RPMI7951 (cell line): ENCODE measurements at regions not wholly inside any gene's neighbourhood (a gene's known extent, or its start where the extent isn't known, plus 50 kb on each side); places are given as distances from the start of the nearest gene placed in this dataset.
"Not testable (repeated sequence)": the region's sequence is repeated elsewhere in the genome, so short reads cannot be mapped to it uniquely, and the experiment has no call there.

Source experiments
- DNase-seq: peaks from one replicate; pipeline ENCODE4 v3.0.0-alpha.2; 2012; ENCODE audit warnings: low read depth

DNA sequence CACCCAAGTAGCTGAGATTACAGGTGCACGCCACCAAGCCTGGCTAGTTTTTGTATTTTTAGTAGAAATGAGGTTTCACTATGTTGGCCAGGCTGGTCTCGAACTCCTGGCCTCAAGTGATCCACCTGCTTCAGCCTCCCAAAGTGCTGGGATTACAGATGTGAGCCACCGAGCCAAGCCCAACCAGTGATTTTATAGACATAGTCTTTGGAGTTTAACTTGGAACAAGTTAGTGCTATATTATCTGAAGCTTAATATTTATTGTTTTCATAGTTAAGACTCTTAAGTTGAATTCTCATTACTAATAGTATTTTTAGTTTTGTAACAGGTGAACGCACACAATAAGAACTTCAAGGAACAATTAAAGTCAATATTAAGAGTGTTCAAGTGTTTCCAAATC lies 122.1 kb downstream of the SPAG6 start:
- DNase-seq = not testable (repeated sequence)

DNA sequence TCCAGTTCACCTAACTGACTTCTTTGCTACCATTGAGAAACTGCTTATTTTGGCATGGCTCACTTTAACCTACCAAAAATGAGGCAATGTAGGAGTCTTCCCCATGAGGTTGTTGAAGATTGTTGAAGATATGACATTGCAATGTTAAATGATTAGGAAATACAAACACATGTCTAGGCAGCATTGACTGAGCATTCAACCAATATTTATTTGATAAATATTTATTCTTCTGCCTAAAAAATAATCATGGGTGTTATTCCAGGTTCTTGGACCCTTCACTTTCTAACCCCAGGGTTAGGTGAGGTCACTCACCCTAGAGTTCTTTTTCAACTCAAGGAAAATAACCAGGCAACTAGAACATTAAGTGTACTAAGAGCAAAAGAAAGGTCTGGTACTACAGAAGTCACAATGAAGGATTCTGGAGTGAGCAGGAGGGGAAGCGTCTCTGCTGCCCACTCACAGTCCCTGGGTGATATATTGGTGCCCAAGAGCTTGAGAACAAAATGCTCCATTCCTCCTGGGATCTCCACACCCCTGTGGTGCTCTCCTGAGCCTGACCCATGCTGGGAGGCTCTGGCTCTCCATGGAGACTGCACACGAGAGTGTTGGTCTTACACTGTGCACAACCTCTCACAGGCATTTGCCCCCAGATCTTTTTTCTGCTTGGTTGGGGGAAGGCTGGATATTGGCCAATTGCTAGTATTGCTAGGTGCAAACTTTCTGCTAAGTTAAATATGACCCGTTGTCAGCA lies 123.4 kb downstream of the SPAG6 start:
- DNase-seq = no peak

DNA sequence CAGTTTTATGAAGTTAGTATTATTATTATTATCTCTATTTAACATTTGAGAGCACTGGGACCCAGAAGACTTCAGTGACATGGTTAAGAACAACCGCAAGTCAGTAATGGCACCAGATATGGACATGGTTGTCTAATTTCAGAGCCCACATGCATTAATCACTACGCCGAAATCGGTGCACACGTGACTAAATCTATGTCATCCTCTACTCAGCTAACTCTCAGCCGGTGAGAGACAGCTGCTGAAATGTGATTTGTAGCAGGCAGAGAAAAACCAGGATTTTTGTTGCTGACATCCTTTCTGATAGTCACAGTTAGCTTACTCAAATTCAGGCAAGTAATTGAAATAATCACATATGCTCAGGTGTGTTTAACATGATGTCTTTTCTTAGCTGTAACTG lies 127.7 kb downstream of the SPAG6 start:
- DNase-seq = no peak

DNA sequence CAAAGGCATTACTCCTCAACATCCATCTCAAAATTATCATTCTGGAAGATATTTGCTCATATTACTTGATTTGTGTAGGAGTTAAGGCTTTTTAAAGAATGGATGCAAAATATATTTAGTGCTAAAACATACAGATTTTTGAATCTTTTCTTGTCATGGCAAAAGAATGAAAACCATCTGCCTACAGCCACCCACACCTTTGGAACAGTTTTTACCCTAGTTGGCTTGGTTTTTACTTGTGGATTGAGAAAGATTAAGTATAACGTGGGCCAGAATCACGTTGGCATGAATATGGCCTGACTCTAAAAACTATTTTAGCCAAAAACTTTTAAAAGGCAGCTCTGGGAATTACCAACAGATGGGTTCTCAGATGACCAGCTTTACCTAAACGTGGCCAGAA lies 128.2 kb downstream of the SPAG6 start:
- no peak for DNase-seq

DNA sequence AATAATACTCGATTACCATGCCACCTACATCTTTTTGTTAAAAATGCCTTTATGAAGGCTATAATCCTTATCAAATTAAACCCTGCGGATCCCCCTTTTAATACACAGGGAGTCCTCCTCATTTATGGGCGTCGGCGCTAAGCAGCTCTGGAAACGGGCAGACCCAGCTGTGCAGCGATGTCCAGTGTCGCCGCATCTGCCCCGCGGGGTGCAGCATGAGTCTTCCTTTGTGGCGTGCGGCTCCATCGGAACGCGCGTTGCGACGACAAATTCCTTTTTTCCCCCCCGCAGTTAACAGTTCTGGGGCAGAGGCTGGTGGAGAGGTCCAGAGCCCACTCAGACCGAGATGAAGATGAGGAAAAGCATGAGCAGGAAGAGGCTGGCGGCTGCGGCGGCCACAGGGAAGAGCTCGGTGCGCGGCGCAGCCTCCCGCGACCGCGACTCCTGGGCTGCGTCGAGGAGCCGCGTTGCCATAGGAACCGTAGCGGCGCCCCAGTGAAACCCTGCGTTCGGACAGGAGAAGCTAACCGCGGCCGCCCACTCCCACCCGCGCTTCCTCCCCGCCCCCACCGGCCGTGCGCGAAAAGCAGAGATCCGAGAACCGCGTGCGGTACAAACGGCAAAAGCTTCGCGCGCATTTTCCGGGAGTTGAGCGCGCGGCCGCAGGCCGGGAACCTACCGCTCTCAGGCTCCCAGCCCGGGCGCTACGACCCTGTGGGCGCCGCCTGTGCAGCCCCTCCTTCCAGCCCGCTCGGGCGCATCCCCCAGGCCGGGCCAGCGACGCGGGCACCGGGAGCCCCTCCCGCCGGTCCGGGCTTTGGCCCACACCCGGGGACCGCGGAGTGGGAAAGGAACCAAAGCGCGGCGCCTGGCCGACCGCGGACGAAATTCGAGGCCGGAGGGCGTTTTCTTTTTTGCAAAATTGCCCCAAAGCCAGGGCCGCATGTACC lies 130.6 kb downstream of the SPAG6 start:
- peak; percentile 18 for DNase-seq

DNA sequence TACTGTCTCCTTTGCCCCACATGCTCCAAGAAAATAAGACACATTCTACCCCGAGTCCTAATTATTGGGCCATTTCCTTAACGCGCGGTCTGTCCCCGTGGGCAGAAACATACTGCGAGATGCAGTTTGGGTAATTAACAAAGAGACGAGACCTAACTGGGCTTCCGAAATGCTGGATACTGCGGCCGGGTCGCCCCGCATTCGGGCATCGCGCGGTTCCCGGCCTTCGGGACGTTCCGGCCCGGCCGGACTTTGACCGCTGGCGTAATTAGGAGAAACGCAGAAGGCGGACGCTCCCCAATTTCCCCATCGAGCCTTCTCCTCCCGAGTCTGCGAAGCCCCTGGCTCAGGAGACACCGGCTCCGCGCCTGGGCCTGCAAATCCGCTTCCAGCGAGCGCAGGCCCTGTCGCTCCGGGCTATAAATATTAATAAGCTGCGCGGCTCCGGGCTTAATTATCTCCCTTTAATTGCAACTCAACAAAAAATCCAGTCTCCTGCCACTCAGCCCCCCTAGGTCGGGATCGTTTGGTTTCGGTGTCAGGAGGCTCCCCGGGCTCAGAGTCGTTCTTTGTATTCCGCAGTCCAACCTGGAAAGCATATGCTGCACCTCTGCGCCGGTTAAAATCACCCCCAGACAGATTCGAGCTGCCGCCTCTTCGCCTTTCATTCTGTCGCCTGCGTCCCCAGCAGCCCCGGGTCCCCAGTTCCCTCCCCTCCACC lies 131.5 kb downstream of the SPAG6 start:
- no peak for DNase-seq

DNA sequence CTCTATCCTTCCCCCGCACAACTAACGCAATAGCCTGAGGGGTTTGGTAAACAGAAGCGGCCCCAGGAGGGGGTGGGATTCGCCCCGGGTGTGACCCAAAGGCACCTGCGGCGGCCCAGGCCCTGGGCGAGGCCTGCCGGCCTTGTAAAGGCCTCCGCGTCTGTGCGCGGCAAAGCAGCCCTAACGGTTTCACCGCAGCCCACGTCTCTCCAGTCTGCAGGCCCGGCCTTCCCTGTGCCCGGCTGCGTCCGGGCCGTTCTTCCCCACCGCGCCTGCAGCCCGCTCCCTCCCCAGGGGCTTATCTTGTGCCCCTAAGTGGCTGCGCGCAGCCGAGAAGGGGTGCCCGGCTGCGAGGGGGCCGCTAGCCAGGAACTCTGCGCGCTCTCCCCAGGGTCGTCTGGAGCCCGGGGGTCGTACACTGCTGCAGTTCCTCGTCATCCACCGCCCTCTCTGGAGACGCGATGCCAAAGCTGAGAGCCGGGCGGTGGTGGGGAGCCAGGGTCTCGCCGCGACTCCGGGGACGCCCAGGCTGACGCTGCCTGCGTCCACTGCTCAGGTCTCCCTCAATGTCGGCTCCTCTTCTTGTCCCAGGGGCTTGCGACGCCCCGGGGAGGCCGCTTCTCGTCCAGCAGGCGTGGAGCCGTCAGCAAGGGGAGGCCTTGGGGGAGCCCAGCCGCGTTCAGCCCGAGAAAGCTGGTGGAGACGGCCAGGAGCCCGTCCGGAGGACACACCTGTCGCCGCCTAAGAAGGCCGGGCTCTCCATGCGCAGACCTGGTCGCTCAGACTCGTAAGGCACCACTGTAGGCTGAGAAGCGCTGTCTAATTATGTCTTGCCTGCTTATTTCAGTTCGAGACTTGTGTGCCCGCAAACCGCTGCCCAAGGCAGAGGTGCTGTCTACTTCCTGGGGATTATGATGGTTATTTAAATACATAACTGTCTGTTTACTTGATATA lies 132.3 kb downstream of the SPAG6 start:
- DNase-seq = no peak

DNA sequence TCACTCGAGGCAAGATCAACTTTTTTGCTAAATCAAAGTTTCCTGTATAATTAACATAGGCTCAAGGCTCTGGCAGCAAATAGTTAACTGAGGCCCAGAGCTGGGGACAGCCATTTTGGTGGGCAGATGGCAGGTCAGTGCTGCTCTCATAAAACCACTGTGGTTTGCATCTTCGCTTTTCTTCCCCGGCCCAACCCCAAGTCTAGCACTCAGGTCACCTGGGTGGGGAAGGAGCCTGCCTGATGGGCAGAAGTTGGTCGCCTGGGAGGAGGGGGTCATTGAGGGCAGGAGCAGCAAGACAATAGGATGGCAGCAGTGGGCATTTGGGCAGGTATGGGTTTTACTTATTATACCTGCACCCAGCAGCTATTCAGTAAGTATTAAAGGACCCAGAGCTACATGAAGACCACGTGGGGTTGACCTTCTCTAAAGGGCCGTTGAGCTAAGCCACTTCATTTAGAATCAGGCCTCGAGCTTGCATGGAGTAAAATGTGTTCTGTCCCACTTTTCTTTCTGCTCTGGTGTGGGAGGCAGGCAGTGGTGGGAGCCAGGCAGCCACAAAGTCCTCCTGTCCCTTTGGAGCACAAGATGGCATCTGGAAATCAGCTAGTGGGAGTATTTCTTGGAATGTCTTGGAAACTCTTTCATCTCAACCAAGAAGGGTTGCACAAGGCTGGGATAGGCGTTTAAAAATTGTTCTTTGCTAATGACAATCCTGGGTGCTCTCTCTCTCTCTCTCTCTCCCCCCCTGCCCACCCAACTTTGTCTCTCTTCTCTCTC lies 133.4 kb downstream of the SPAG6 start:
- DNase-seq = no peak

DNA sequence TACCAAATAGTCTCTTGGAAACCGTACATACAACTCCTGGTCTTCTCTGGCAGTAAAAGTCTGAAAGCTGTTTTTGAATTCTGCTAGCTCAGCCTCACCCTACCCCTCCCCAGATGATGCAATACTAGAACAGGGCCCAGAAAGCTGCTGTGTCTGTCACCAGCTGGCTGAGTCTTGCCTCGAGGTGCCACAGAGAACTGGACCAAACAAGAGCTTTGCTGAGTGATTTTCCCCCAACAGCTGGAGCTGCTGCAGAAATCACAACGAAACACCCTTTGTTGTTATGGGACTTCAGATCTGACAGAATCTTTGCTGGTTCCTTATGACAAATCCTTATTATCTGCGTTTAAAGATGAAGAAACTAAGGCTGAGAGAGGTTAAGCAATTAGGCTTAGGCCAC lies 134.1 kb downstream of the SPAG6 start:
- DNase-seq = no peak

DNA sequence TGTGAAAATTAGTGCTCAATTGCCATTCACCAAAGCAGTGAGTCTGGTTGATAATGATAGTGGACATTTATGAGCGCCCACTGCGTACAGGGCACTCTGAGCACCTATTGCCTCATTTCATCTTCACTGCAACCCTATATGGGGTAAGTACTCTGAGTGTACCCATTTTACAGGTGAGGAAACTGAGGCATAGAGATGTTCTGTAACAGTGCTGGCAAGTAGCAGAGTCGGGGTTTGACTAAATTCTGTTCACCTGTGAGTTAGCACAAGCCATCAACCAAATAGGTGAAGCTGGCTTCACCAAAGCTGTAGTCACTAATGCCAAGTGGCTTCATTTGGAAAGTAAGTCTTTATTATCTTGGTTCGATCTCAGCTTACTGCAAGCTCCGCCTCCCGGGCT lies 135.8 kb downstream of the SPAG6 start:
- no peak for DNase-seq

DNA sequence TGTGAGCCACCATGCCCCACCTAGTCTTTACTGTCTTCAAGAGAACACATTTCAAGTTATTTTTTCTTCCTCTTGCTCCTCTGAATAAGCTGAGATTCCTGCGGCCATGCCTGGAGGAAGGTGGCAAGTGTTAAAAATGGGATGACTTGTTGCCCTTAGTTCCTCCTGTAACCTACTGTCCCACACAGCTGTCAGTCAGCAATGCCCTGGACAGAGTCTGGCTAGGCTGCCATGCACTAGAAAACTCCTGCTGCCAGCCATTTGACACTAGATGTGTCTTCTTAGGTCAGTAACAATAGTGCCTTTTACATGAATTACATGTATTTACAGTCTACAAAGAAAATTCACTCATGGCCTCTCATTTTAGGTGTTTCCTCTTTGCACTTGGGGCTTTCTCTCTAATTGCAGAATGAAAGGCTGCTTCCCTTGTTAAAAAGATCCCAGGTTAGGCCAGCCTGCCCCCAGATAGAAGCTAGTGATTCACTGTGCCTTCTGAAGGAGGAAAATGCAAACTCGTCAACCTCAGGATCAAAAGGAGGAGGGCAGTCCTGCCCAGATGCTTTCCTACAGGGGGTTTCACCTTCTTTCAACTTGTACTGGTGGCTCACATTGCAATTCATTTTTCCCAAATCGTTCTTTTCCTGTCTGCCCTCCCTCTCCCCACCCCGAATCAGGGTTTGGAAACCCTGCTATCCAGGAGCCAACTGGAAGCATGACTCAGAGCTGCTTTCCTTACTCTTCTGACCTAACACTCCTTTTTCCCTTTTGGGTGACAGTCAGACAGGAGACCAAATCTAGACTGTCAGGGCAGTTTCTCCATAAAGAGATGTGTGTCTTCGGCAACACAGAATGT lies 136.6 kb downstream of the SPAG6 start:
- peak; percentile 42 for DNase-seq

DNA sequence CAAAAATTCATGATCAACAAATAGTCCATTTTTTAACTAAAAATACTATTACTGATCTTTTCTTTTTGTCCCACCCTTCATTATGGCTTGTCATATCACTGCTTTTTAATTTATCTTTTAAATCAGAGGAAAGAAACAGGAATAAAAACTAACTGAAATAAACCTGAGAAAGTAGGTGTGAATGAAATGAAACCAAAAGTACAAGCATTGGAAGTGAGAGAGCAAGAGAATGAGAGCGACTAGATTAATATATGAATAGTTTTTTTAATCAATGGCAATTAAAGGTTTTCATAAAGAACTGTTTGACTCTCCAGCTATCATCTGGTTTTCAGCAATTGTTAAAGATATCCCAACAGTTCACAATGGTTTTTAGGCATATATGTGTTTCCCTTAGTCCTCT lies 137.8 kb downstream of the SPAG6 start:
- DNase-seq = no peak
